ENCODE measurements at regions not wholly inside any gene's neighbourhood (a gene's known extent, or its start where the extent isn't known, plus 50 kb on each side); places are given as distances from the start of the nearest gene placed in this dataset.

- TF ChIP-seq CTCF (IDR thresholded peaks at IDR 0.05): no peak
- TF ChIP-seq EP300 (IDR thresholded peaks at IDR 0.05): no peak
Observed at GRCh38 chr3:22129101-22129500, 378.1 kb upstream of the ZNF385D start.
